Right hindlimb (tissue), 1 donor: ENCODE measurements at regions not wholly inside any gene's neighbourhood (a gene's known extent, or its start where the extent isn't known, plus 50 kb on each side); places are given as distances from the start of the nearest gene placed in this dataset.

Source experiments
- DNase-seq: peaks from one replicate; pipeline ENCODE4 v3.0.0-alpha.2; 2018

GRCh38 chr6:98477231-98477630 is 357.1 kb upstream of the POU3F2 start:
- DNase-seq = no peak

DNA sequence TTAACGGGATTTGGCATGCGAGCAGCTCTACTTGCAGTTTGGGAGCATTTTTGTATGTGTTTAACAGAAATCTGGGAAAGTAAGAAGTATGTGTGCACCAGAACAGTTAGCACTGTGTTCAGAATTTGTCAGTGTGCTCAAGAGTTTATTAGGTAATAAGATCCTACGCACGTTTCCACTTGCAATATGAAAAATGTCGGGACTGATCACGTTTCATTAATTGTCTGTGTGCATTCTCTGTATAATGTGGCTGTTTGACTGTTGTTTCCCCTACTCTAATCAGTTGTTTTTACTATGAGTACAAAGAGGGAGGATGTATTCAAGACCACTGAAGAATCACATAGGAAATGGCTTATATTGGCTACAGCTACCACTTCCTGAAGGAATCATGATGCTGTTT is 349.7 kb upstream of the POU3F2 start:
- no peak for DNase-seq

DNA sequence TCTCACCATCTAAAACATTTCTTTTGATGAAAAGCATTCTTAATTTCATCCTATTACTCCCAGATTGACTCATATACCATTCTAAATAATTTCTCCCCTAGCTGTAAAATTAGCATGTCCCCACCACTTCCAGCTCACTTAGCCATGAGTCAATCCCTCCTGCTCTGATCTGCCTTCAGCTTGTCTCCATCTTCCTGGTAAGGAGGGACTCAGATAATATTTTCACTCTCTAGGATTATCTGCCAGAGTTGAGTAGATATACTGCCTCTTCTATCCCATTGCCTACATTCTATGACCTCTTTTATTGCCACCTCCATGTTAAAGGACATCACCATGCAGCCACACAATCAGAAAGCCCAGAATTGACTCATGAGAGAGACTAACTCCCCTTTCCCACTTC is 348.8 kb upstream of the POU3F2 start:
- DNase-seq = no peak

DNA sequence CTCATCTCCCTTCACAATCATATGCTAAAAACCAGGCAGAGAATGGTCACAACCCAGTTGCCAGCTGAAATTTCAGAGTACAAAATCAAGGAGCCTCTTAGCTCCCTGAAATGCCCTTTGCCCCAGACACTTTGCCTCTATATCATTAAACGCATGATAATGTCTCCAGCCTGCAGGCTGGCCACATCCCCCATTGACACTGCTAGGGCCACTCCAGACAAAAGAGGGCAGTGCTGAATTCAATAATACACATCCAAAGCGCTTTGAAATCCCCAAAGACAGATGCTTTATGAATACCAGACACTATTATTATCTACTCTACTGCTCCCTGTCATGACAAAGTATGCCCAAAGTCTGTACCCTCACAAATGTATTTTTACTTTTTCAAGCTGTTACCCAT is 348.3 kb upstream of the POU3F2 start:
- DNase-seq = no peak

DNA sequence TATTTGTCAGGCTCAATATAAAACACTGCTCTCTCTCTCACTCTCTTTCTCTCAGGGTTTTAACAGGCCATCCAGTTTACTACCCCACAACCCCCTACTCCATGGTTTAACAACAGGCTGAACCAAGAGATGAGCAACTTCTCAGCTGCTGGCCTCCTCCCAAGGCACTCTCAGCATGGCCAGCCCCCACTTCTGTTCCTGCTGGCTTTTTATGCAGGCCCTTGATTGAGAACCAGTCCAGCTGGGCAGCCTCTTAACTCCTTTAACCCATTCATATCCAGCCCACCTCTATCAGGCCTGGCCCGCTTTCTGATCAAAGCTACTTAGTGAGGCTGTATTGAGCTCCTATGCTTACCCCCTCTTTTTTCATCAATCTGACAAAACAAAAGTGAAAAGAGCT is 346.8 kb upstream of the POU3F2 start:
- DNase-seq = no peak

- DNase-seq = no peak
Measured at GRCh38 chr6:98498144-98498775, 336.1 kb upstream of the POU3F2 start.

GRCh38 chr6:98498866-98499265 is 335.5 kb upstream of the POU3F2 start:
- DNase-seq = no peak

DNA sequence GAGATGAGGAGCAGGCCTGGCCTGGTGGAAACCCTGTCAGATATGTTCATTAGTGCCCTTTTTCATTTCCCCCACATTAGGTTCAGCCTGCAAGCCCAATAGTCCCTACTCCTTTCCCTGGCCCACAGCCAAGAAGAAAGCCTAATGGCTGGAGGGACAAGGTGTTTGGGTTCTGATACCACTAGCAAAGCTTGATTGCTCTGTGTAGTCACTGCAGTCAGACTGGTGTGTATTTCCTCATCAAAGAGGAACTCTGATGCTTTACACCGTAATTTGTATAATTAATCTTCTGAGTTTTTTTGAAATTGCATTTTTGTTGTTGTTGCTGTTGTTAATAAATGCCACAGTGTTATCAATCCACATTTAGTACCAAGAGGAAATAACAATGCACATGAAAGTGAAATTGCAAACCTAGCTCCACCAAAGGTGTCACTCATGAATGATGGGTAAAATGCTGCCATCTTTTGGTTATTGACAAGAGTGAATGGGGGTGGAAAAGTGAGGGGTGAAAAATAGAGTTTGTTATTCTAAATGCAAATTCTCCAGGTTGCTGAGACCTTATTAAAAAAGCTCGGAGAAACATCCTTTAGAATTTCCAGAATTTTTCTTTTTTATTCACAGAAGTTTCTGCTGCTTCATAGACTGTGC is 320.2 kb upstream of the POU3F2 start:
- no peak for DNase-seq

- DNase-seq = no peak
Measured at GRCh38 chr6:98514796-98515195, 319.6 kb upstream of the POU3F2 start.

DNA sequence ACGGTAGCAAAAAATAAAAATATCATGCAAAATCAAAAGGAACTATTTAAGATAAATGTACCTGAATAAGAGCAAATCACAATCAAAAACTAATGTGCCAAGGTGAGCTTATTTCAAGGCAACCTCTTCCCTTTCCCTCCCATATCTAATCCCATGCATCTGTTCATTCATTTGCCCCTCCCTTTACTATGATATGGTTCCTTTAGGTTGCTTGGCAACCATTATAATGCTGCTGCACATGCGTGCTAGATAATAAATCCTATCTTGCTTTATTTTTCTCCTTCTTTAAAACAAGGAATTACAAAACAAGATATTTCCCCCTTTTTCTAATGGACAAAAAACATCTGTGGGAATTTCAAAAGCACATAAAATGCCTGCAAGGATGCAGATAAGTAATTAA is 318.2 kb upstream of the POU3F2 start:
- no peak for DNase-seq

- no peak for DNase-seq
Measured at GRCh38 chr6:98516866-98517265, 317.5 kb upstream of the POU3F2 start.

DNA sequence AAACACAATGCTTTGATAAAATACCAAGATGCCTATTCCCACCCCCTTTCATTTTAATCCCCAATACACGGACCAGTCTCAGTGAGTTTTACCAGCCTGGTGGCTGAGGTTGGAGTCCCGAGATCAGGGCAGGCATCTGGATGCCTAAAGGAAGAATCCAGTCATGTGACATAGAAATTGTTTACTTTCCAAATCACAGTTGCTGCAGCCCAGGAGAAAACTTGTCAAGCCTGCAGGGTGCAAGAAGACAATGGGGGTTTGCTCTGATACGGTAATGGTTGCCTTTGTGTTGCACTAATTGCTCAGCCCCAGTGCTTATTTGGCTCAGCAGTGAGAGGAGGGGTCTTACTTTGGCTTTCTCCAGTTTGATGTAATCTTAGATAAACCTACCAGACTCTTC is 308.5 kb upstream of the POU3F2 start:
- no peak for DNase-seq

GRCh38 chr6:98526465-98526864 is 307.9 kb upstream of the POU3F2 start:
- DNase-seq = no peak

DNA sequence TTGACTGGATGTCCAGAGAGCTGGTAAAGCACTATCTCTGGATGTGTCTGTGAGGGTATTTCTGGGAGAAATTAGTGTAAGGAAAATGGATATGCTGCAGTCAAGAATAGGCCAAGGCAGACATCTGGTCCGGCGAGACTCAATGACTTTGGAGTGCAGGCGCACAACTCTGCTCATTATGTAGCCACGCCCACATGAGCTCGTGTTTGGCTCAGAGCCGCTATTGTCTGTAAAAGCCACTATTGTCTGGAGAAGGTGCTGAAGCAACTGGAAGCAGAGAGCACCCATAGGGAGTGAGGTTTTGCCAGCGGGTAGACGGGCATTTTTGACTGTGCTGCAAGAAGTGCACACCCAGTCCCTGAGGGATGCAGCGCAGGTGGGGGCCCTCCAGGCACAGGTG is 305.0 kb upstream of the POU3F2 start:
- DNase-seq = no peak

DNA sequence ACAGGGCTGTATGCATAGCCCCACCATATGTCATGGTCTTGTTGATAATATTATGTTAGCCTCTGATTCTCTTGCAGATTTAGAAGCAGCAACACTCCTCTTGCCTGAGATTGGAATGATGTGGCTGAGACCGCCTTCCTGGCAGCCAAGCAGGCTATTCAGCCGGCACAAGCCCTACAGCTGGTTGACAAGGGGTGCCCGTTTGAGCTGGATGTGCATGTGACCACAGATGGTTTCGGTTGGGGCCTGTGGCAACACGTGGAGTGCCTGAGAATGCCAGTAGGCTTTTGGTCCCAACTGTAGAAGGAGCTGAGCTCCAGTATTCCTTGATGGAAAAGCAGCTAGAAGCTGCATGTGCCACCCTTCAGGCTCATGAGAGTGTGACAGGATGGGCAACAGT is 303.6 kb upstream of the POU3F2 start:
- DNase-seq = no peak

- DNase-seq = no peak
Measured at GRCh38 chr6:98532004-98532403, 302.4 kb upstream of the POU3F2 start.

DNA sequence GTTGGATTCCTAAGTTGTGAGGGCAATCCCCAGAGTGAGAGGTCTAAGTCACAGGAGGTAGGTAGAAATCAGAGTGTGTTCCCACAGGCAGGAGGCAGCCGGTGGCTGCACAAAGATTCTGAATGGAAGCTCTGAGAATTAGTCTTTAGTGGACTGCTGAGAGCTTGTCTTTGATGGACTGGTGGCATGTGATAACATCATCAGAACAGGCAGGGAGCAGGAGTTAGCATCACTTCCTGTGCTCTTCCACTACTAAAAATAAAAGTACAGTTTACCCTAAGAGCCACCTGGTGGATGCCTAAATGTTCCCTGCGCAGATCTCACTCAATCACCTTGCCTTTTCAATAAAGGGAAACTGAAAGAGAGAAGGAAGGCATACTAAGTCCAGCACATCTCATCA is 294.6 kb upstream of the POU3F2 start:
- DNase-seq = no peak

GRCh38 chr6:98546376-98546775 is 288.0 kb upstream of the POU3F2 start:
- no peak for DNase-seq

- no peak for DNase-seq
Measured at GRCh38 chr6:98547151-98547550, 287.2 kb upstream of the POU3F2 start.

- DNase-seq = no peak
Measured at GRCh38 chr6:98547634-98548033, 286.7 kb upstream of the POU3F2 start.

DNA sequence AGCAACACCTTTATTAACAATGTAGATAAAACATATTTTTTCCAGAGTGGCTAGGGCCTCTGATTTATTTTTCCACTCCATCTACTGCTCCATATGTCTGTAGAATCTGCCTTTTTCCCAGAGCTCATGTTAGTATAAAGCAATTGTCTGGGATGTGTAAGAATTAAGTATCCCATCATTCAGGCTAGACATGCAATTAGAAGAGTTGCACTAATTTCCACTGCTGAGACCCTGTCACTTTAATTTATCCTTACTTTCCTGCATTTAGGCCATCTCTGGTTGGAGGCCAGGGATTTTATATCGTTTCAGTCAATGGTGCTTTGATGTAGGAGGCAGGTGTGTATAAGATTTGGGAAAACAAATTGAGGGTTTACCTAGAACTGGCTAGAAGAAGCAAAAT is 286.1 kb upstream of the POU3F2 start:
- no peak for DNase-seq

DNA sequence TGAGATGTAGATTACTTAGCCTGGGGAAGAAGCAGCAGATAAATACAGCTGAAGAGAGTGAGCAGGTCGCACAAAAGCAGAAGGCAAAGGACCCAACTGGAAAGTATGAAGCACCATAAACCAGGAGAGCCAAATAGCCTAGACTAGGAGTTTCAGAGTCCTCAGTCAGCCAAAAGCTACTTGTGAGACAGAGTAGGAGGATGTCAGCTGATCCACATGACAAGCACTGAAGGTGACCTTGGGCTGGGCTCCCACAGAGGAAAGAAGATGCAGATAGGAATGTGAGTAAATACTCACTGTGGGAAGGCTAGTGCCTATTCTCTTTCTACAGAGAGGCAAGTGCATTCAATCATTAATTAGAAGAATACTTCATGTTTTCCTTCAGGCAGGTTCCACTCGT is 274.0 kb upstream of the POU3F2 start:
- DNase-seq = no peak

GRCh38 chr6:98560841-98561240 is 273.5 kb upstream of the POU3F2 start:
- DNase-seq = no peak

- no peak for DNase-seq
Measured at GRCh38 chr6:98566126-98566525, 268.2 kb upstream of the POU3F2 start.

DNA sequence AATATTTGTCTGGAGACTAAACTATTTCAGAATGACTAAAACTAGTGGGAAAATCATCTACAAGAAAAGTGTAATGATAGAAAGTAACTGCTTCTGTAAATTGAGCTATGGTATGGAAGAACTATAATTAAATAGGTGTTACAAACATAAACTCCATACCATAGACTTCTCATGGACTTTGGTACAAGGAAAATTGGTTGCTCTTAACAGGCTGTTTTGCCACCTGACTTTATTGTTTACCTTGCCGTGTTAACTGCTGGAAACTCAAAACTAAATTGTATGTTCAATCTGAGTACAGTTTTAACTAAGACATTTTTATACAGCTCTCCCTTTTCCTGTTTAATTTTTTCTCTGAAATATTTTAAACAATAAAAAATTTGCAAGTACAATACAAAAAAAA is 261.8 kb upstream of the POU3F2 start:
- no peak for DNase-seq
